Stimulated activated naive CD8-positive, alpha-beta T cell treated with anti-CD3 and anti-CD28 coated beads, Interleukin-15, amount 100 ng/mL, for 72 hours (primary cell): ENCODE measurements at regions not wholly inside any gene's neighbourhood (a gene's known extent, or its start where the extent isn't known, plus 50 kb on each side); places are given as distances from the start of the nearest gene placed in this dataset.
"Not testable (repeated sequence)": the region's sequence is repeated elsewhere in the genome, so short reads cannot be mapped to it uniquely, and the experiment has no call there.

Experiments used
- ATAC-seq: fragments of 150-1000 bp; cut with Tn5 transposase; 2 replicates; pipeline ENCODE4 v1.10.0; 2021; ENCODE audit warnings: mild to moderate bottlenecking, moderate library complexity
- DNase-seq, 2 donors: peaks; one replicate each; pipeline ENCODE4 v3.0.0; 2021 to 2022
- H3K27ac Mint-ChIP-seq, 2 donors: one replicate each; pipeline ENCODE4 v1.8.0; 2022; ENCODE audit warnings: mild to moderate bottlenecking in 2 of 2, mixed read lengths in 2 of 2, moderate library complexity in 2 of 2
- H3K27me3 Mint-ChIP-seq: one replicate; pipeline ENCODE4 v1.8.0; 2022; ENCODE audit warnings: mixed read lengths
- H3K4me1 Mint-ChIP-seq: one replicate; pipeline ENCODE4 v1.8.0; 2022; ENCODE audit warnings: mild to moderate bottlenecking, mixed read lengths
- H3K4me3 Mint-ChIP-seq, 2 donors: one replicate each; pipeline ENCODE4 v1.8.0; 2022; ENCODE audit warnings: mild to moderate bottlenecking in 2 of 2, mixed read lengths in 2 of 2, moderate library complexity in 1 of 2
- H3K9me3 Mint-ChIP-seq, 2 donors: one replicate each; pipeline ENCODE4 v1.8.0; 2022; ENCODE audit warnings: mixed read lengths in 2 of 2

- ATAC-seq (no peak), DNase-seq (no peak)
- no peaks in the 10 kb centered on the region for H3K27me3 Mint-ChIP-seq
- peaks cover 0 to 2% of the 10 kb centered on the region in 2 donors for H3K9me3 Mint-ChIP-seq
- H3K27ac Mint-ChIP-seq: no peak overlapping the region
- H3K4me1 Mint-ChIP-seq: no peaks in the 10 kb centered on the region
- no peak overlapping the region for H3K4me3 Mint-ChIP-seq
Observed at GRCh38 chr14:44405011-44405486, 102.0 kb downstream of the FSCB start.

- ATAC-seq (no peak), DNase-seq (no peak)
- Mint-ChIP-seq H3K4me1 (no peaks in the 10 kb centered on the region), H3K4me3 (no peak overlapping the region), H3K27ac (no peak overlapping the region), H3K9me3 (peaks cover 0 to 4% of the 10 kb centered on the region in 2 donors), H3K27me3 (no peaks in the 10 kb centered on the region)
Observed at GRCh38 chr14:44404599-44404998, 102.5 kb downstream of the FSCB start.

GRCh38 chr14:44404036-44404435 lies 103.0 kb downstream of the FSCB start:
- no peak overlapping the region for H3K4me3 Mint-ChIP-seq
- ATAC-seq: no peak

GRCh38 chr14:44403193-44403592 lies 103.9 kb downstream of the FSCB start:
- DNase-seq: no peak
- Mint-ChIP-seq H3K4me1 (no peaks in the 10 kb centered on the region), H3K27me3 (no peaks in the 10 kb centered on the region), H3K9me3 (peaks cover 8% of the 10 kb centered on the region in 2 donors), H3K4me3 (no peak overlapping the region), H3K27ac (no peak overlapping the region)
- no peak for ATAC-seq

More at GRCh38 chr14:44404036-44404435, 103.0 kb downstream of the FSCB start:
- Mint-ChIP-seq H3K27ac (no peak overlapping the region), H3K27me3 (no peaks in the 10 kb centered on the region), H3K9me3 (peaks cover 2 to 4% of the 10 kb centered on the region in 2 donors), H3K4me1 (no peaks in the 10 kb centered on the region)
- DNase-seq: no peak

GRCh38 chr14:44396226-44396625 lies 110.9 kb downstream of the FSCB start:
- Mint-ChIP-seq H3K4me3 (no peak overlapping the region), H3K4me1 (no peaks in the 10 kb centered on the region), H3K9me3 (peaks cover 12% of the 10 kb centered on the region in 2 donors), H3K27me3 (no peaks in the 10 kb centered on the region), H3K27ac (no peak overlapping the region)
- no peak for DNase-seq
- ATAC-seq: no peak

GRCh38 chr14:44392984-44393383 lies 114.1 kb downstream of the FSCB start:
- Mint-ChIP-seq H3K4me1 (no peaks in the 10 kb centered on the region), H3K27me3 (no peaks in the 10 kb centered on the region), H3K4me3 (no peak overlapping the region), H3K9me3 (peaks cover 4% of the 10 kb centered on the region in 2 donors), H3K27ac (no peak overlapping the region)
- ATAC-seq (no peak), DNase-seq (no peak)

- no peak overlapping the region for H3K27ac Mint-ChIP-seq
- no peaks in the 10 kb centered on the region for H3K4me1 Mint-ChIP-seq
- H3K9me3 Mint-ChIP-seq: peaks cover 4 to 6% of the 10 kb centered on the region in 2 donors
- ATAC-seq: no peak
- H3K4me3 Mint-ChIP-seq: no peak overlapping the region
- no peaks in the 10 kb centered on the region for H3K27me3 Mint-ChIP-seq
- no peak for DNase-seq
Observed at GRCh38 chr14:44388306-44388705, 118.8 kb downstream of the FSCB start.

GRCh38 chr14:44385906-44386305 lies 121.2 kb downstream of the FSCB start:
- no peak for ATAC-seq
- H3K4me1 Mint-ChIP-seq: no peaks in the 10 kb centered on the region
- H3K4me3 Mint-ChIP-seq: no peak overlapping the region
- H3K27ac Mint-ChIP-seq: no peak overlapping the region
- DNase-seq: no peak
- peaks cover 0 to 6% of the 10 kb centered on the region in 2 donors for H3K9me3 Mint-ChIP-seq
- no peaks in the 10 kb centered on the region for H3K27me3 Mint-ChIP-seq

GRCh38 chr14:44385296-44385695 lies 121.8 kb downstream of the FSCB start:
- H3K4me3 Mint-ChIP-seq, H3K4me1 Mint-ChIP-seq, DNase-seq, H3K27ac Mint-ChIP-seq, ATAC-seq, H3K9me3 Mint-ChIP-seq, H3K27me3 Mint-ChIP-seq: not testable (repeated sequence)

- H3K27me3 Mint-ChIP-seq, H3K4me1 Mint-ChIP-seq, H3K9me3 Mint-ChIP-seq, H3K27ac Mint-ChIP-seq, H3K4me3 Mint-ChIP-seq, ATAC-seq, DNase-seq: not testable (repeated sequence)
Observed at GRCh38 chr14:44384601-44385293, 122.3 kb downstream of the FSCB start.

GRCh38 chr14:44384093-44384492 lies 123.0 kb downstream of the FSCB start:
- H3K27me3 Mint-ChIP-seq: no peaks in the 10 kb centered on the region
- DNase-seq (no peak), ATAC-seq (no peak)
- H3K4me3 Mint-ChIP-seq: no peak overlapping the region
- H3K27ac Mint-ChIP-seq: peak overlapping the region in 1 of 2 donors; percentile 93
- peaks cover 0 to 6% of the 10 kb centered on the region in 2 donors for H3K9me3 Mint-ChIP-seq
- no peaks in the 10 kb centered on the region for H3K4me1 Mint-ChIP-seq

- Mint-ChIP-seq H3K4me1 (no peaks in the 10 kb centered on the region), H3K9me3 (peaks cover 0 to 6% of the 10 kb centered on the region in 2 donors), H3K27me3 (no peaks in the 10 kb centered on the region), H3K4me3 (no peak overlapping the region), H3K27ac (no peak overlapping the region)
- DNase-seq (no peak), ATAC-seq (no peak)
Observed at GRCh38 chr14:44383636-44384035, 123.4 kb downstream of the FSCB start.

GRCh38 chr14:44379292-44379977 lies 127.6 kb downstream of the FSCB start:
- no peak for DNase-seq
- H3K9me3 Mint-ChIP-seq: peaks cover 17 to 38% of the 10 kb centered on the region in 2 donors
- no peaks in the 10 kb centered on the region for H3K4me1 Mint-ChIP-seq
- no peaks in the 10 kb centered on the region for H3K27me3 Mint-ChIP-seq
- no peak for ATAC-seq
- H3K27ac Mint-ChIP-seq: no peak overlapping the region
- no peak overlapping the region for H3K4me3 Mint-ChIP-seq

GRCh38 chr14:44374906-44375305 lies 132.2 kb downstream of the FSCB start:
- H3K4me1 Mint-ChIP-seq: no peaks in the 10 kb centered on the region
- no peak overlapping the region for H3K4me3 Mint-ChIP-seq
- ATAC-seq (no peak), DNase-seq (no peak)
- no peaks in the 10 kb centered on the region for H3K27me3 Mint-ChIP-seq
- H3K9me3 Mint-ChIP-seq: peaks cover 21 to 37% of the 10 kb centered on the region in 2 donors
- H3K27ac Mint-ChIP-seq: no peak overlapping the region

- Mint-ChIP-seq H3K4me3 (no peak overlapping the region), H3K4me1 (no peaks in the 10 kb centered on the region), H3K9me3 (peaks cover 21 to 35% of the 10 kb centered on the region in 2 donors), H3K27ac (no peak overlapping the region), H3K27me3 (no peaks in the 10 kb centered on the region)
- DNase-seq: no peak
- no peak for ATAC-seq
Observed at GRCh38 chr14:44372807-44373489, 134.1 kb downstream of the FSCB start.

- no peak overlapping the region for H3K27ac Mint-ChIP-seq
Observed at GRCh38 chr14:44372231-44372630, 134.9 kb downstream of the FSCB start.

More at GRCh38 chr14:44372231-44372630, 134.9 kb downstream of the FSCB start:
- no peak overlapping the region for H3K4me3 Mint-ChIP-seq
- H3K4me1 Mint-ChIP-seq: no peaks in the 10 kb centered on the region
- H3K9me3 Mint-ChIP-seq: peaks cover 17 to 28% of the 10 kb centered on the region in 2 donors
- no peak for DNase-seq
- no peaks in the 10 kb centered on the region for H3K27me3 Mint-ChIP-seq
- no peak for ATAC-seq
